Vagina (tissue), 2 donors: ENCODE measurements at regions not wholly inside any gene's neighbourhood (a gene's known extent, or its start where the extent isn't known, plus 50 kb on each side); places are given as distances from the start of the nearest gene placed in this dataset.

Experiments used
- POLR2A ChIP-seq, 2 donors: fragments of 450-650 bp; IDR thresholded peaks; one replicate each; pipeline ENCODE4 v1.6.1; 2017; ENCODE audit warnings: antibody characterized with exemption in 2 of 2, mild to moderate bottlenecking in 2 of 2, moderate library complexity in 2 of 2
- POLR2AphosphoS5 ChIP-seq, 2 donors: sonication (generic); formaldehyde crosslinking; IDR thresholded peaks; one replicate each; pipeline ENCODE4 v1.9.0; 2017; ENCODE audit warnings: antibody characterized with exemption in 2 of 2, mild to moderate bottlenecking in 2 of 2, low read depth in 1 of 2; ENCODE audit not compliant: insufficient read depth in 1 of 2
- TF ChIP-seq, protein P1 (sequence below), 3 experiments: fragments of 450-650 bp in 2 of 3; fragments of 200-600 bp in 1 of 3; sonication (generic) in 1 of 3; IDR thresholded peaks; one replicate each; pipeline ENCODE4 v1.5.1; 2017 to 2019; ENCODE audit warnings: antibody characterized with exemption in 3 of 3, mild to moderate bottlenecking in 2 of 3, moderate library complexity in 2 of 3

DNA sequence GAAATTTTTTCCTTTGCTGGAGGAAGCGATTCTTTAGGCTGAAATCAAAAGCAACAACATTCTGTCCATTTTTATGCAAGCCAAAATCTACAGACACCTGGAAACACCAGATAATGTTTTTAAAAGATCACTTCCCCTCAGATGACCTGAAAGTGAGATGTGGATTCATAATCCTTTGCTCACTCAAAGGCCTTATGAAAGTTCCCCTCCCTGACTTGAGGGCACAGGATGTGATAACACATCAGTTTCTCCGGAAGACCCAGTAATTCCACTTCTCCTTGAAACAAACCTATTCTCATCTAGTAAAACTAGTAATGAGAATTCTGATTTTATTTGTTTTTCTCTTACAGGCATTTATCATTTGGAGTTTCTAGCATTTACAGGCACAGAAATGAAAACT, 218.3 kb upstream of the RND3 start:
- TF ChIP-seq POLR2A (IDR thresholded peaks at IDR 0.05): no peak
- TF ChIP-seq POLR2AphosphoS5 (IDR thresholded peaks at IDR 0.05; ENCODE audit: insufficient read depth in 1 of 2, low read depth in 1 of 2): no peak
- TF ChIP-seq, protein P1, sequence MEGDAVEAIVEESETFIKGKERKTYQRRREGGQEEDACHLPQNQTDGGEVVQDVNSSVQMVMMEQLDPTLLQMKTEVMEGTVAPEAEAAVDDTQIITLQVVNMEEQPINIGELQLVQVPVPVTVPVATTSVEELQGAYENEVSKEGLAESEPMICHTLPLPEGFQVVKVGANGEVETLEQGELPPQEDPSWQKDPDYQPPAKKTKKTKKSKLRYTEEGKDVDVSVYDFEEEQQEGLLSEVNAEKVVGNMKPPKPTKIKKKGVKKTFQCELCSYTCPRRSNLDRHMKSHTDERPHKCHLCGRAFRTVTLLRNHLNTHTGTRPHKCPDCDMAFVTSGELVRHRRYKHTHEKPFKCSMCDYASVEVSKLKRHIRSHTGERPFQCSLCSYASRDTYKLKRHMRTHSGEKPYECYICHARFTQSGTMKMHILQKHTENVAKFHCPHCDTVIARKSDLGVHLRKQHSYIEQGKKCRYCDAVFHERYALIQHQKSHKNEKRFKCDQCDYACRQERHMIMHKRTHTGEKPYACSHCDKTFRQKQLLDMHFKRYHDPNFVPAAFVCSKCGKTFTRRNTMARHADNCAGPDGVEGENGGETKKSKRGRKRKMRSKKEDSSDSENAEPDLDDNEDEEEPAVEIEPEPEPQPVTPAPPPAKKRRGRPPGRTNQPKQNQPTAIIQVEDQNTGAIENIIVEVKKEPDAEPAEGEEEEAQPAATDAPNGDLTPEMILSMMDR (IDR thresholded peaks at IDR 0.05): no peak
